SK-N-MC (cell line): ENCODE measurements at regions not wholly inside any gene's neighbourhood (a gene's known extent, or its start where the extent isn't known, plus 50 kb on each side); places are given as distances from the start of the nearest gene placed in this dataset.

Source experiments
- EZH2 ChIP-seq: fragments of 200-600 bp; sonication (generic); IDR thresholded peaks from one replicate; pipeline ENCODE4 v1.6.1; 2017; ENCODE audit warnings: antibody characterized with exemption
- POLR2AphosphoS5 ChIP-seq: IDR thresholded peaks from 2 replicates; pipeline ENCODE4 v1.6.1; 2012; ENCODE audit warnings: mild to moderate bottlenecking, low read depth, low read length, borderline replicate concordance

- TF ChIP-seq POLR2AphosphoS5 (no peak), EZH2 (no peak)
Observed at GRCh38 chr22:22821340-22821739, 66.3 kb upstream of the IGLL5 start.
